ENCODE measurements at regions not wholly inside any gene's neighbourhood (a gene's known extent, or its start where the extent isn't known, plus 50 kb on each side); places are given as distances from the start of the nearest gene placed in this dataset.

DNA sequence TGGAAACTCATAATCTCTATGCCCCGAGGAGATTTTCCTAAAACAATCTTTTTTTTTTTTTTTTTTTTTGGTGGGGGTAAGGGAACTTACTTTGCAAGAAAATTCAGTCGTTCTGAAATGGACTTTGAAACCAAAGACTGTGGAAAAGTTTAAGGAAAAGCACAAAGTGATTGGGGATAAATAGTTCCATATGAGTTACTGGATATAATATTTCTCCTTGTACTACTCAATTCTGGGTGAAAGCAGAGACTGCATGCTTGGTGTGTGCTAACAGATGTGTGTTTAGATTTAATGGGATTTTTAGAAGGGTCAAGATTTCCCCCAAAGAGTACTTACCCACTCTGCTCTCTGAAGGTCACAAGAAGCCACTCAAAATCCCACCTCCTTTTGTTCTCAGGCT, 204.9 kb upstream of the USP24 start:
- no peak for DNase-seq

- DNase-seq, result no peak
Observed at GRCh38 chr1:55418208-55419000, 203.2 kb upstream of the USP24 start.

DNA sequence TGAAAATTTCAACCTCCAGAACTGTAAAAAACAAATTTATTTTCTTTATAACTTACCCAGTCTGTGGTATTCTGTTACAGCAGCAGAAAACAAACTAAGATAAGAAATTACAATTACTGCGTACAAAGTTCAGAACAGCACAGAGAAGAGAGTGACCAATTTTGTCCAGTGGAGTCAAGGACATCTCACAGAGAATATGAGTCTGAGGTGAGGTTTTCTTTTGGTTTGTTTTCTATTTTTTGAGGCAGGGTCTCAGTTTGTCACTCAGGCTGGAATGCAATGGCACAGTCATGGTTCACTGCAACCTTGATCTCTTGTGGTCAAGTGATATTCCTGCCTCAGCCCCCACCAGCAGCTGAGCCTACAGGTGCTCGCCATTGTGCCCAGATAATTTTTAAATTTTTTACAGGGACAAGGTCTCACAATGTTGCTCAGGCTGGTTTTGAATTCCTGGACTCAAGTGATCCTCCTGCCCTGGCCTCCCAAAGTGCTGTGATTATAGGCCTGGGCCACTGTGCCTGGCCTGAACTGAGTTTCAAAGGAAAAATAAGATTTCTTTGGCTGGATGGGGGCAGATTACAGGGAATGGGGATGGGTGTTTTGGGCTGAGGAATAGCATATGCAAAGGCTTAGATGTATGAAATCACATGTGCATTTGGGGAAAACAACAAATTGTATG, 201.1 kb upstream of the USP24 start:
- no peak for DNase-seq

DNA sequence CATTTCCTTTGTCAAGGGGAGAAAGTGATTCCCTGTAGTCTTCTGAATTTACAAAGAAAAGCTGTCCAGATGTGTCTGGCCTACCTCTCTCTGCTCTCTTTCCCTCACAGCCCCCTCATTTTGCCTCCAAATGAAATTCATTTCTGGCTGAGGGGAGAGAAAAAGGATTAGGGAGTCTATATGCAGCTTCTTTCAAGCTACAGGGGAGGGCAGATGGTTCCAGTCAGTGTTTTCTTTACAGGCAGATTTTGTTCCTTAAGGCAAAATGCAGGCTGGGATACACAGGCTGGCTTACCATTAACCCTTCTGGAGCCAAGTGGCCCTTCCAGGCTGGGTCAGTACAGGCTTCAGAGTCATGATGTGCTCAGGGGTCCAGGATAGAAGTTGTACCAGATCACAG, 198.1 kb upstream of the USP24 start:
- no peak for DNase-seq

DNA sequence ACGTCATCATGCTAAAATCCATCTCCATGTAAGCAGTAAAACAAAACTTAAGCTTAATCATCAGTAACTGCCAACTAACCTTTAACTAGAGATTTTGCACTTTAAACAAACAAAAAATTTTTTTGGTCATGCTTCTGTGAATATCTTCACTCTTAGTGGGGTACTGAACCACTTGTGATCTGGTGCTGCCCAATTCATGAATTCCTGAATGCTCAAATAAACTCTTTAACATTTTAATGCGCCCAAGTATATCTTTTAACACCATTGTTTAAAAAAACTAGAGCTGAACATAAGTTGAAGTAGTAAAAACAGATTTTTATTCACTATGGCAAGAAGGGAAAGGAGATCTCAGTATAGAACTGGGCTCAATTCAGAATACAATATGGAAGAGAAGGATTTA, 196.9 kb upstream of the USP24 start:
- DNase-seq, result no peak

DNA sequence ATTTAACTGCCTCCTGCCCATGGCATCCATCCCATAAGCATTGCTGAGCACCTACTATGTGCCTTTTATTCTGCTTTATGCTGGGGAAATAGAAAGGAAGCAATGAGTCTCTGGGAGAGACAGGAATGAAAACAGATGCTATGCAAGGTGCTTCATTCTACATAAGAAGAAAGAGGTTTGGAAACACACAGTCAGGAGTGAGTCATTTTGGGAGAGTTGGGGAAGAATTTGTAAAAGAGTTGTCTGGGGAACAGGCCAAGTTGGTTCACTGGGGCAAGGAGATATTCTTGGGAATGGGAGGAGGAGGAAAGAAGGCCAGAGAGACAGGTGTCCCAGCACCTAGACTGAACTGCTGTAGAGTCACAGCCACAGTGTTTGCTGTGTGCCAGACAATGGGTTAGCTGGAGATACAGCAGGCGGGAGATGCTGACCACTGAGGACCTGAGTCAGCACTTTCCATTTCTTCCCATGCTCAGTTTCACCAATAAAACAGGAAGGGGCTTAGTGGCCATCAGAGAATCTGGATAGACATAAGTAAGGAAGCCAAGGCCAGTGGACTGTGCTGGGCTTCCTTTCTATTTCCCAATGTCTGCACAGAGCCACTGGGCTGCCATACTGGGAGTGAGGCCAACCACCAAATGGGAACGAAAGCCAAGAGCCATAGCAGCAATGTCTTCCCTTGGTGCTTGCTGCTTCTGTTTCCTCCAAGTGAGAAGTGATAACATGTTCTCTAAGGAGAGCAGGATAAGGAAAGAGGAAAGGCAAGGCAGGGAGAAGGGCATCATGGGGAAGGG, 187.7 kb upstream of the USP24 start:
- no peak for DNase-seq

DNA sequence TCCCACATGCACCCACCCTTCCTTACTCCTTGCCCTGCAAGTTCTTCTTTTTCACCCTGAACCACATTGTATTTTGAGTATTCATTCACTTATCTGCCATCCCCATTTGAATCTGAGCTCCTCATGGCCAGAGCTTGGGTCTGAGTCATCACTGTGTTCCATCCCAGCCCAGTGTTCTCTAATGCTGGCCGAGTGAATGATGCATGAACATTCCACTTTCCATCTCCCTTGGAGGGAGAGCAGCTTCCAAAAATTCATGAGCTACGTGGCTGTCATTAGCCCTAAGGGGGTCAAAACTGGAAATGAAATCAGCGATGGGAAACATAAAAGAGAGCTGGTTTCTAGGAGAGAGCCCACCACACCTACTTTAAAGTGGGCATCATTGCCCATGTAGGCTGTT, 187.0 kb upstream of the USP24 start:
- DNase-seq, result no peak

DNA sequence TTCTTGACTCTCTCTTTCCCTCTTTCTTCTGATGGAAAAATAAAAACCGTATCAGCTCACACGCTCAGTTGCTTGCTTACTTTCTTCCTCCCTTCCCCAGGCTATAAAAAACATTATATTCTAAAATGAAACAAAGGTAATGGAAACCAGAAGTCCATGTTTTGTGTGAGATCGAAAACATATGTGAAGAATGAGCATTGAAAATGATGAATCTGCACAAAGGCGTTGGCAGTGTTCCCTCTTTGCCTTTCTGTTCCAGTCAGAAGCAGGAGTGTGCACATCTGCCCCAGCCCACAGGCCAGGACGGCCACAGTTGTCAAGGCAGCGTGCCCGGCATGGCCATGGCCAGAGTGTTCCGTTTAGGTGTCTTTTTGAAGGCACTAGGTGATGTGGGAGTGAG, 185.3 kb upstream of the USP24 start:
- no peak for DNase-seq

- DNase-seq, result no peak
Observed at GRCh38 chr1:55399346-55399745, 184.2 kb upstream of the USP24 start.

DNA sequence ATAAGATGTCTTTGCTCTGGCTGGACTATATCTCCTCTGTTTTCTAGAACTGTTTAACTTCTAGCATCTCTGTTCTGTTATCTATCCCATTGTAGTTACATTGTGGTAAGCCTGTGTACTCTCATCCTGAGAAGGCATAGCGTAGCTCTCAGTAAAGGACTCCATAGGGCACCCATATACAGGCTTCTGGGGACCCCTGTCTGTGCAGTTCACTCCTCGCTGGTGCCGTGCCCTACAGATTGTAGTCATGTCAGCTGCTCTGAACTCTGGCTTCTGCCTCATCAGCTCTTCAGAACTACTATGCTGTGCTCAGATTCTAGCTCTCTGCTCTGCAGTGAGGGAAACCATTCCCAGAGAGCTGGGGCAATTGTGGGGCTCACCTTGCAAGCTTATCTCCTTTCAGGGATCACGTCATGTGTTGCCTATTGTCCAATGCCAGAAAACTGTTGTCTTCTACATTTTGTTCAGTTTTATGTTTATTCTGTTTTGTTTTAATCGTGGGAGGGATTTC, 181.3 kb upstream of the USP24 start:
- DNase-seq, result no peak

DNA sequence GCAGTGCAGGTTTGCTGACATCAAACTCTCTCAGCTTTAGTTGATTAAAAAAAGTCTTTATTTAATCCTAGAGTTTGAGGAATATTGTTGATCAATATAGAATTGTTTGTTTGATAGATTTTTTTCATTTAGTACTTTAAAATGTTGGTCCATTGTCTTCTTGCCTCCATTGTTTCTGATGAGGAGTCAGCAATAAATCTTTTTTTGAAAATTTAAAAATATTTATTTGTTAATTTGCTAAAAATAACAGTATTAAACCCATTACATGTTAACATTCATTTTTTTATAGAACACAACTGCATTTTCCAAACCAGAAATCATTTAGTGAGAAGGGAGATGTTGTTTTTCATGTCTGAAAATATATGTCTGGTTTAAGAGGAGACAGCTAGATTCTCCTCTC, 173.8 kb upstream of the USP24 start:
- DNase-seq, result no peak

GRCh38 chr1:55387145-55387544, 172.0 kb upstream of the USP24 start:
- DNase-seq, result no peak

DNA sequence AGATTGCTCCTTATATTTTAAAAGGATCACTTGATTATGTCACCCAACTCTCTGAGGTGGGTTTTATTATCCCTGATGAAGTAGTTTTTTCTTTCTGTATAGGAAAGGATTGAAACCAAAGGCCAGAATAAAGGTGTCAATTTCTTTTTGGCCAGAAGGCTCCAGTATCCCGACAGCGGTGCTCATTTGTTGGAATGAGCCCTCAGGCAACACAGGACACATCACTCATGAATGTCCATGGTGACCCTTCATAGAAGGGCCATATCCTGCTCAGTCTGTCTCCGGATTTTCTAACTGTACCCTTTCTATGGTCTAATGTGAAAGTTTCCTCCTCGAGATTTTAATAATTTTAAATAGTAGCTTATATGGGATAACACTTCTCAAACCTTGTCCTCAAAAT, 171.3 kb upstream of the USP24 start:
- no peak for DNase-seq

DNA sequence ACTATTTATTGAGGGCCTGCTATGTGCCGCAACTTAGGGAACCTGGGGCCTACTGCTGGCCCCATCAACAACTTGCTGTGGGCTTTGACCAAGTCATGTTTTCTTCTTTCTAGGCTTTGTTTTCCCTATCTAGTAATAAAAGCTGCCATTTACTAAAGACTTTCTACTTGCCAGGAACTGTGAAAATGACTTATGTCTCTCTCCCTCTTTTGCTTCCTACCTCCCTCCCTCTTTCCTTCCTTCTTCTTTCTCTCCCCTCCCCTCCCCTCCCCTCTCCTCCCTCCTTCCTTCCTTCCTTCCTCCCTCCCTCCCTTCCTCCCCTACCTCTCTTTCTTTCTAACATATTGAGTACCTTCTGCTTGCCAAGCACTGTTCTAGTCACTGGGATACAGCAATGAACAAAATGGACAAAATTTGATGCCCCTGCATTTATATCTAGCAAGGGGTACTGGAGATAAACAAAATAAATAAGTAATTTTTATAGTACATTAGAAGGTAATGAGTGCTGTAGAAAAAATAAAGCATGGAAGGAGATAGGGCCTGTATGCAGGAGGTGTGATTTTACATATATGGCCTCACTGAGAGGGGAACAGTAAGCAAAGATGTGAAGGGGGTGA, 170.3 kb upstream of the USP24 start:
- no peak for DNase-seq

DNA sequence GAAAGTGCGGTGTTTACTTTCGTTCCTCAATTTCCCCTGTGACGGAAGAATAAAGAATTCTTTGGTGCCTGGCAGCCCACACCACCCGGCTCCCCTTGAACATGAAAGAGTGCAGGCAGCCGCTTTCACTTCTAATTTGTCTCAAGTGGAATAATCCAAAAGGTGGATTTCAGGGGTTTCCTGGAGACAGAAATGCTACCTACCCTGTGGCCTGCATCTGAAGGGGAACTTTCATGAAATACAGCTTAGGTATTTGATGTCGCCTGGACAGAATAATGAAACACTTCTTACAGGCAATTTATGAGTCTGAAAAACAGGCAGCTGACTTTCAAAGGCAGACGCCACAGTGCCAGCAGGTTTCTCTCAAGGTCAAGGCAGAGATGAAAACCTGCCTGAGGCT, 169.5 kb upstream of the USP24 start:
- no peak for DNase-seq

GRCh38 chr1:55382806-55383305, 167.7 kb upstream of the USP24 start:
- no peak for DNase-seq

DNA sequence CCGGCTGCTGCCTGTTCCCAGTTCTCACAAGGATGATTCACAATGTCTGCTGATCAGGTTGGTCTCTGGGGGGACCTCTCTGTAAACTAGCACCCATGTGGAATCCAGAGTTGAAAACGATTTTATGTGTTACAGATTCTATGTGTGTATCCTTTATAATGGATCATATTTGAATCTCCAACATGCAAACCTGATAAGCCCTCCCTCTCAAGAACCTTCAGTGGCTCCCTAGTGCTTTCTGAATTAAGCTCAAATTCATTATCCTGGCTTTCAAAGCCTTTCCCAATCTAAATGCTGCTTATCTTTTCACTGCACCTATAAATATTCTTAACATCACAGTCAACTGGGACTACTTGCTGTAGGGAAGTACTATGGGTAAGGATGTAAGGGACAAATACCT, 166.8 kb upstream of the USP24 start:
- no peak for DNase-seq

- no peak for DNase-seq
Observed at GRCh38 chr1:55381491-55381890, 166.3 kb upstream of the USP24 start.

DNA sequence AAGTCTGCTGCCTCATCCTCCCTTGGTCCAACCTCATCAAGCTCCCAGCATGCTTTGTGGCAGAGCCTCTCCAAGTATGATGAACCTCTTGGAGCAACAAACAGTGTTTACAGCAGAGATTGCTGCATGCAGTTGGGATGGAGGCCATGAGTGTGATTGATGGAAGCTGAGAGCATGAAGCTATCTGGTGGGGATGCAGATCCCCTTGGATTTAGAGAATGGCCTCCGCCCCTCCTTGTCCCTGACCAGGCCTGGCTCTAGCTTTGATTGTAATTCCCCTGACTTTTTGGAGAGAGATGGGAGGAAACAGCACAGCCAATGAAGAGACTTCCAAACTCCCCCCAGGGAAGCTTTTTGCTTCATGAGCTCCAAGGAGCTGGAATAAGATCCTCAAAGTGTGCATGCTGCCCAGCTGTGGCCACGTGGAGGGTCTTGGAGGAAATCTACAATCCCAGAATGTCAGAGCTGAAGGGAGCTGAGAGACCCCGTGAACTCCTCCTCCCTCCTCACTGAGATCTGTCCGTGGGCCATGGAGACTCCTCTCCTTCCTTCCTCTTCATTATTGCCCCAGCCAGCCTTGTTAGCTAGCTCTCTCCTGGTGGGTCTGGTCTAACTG, 165.3 kb upstream of the USP24 start:
- DNase-seq, result no peak

DNA sequence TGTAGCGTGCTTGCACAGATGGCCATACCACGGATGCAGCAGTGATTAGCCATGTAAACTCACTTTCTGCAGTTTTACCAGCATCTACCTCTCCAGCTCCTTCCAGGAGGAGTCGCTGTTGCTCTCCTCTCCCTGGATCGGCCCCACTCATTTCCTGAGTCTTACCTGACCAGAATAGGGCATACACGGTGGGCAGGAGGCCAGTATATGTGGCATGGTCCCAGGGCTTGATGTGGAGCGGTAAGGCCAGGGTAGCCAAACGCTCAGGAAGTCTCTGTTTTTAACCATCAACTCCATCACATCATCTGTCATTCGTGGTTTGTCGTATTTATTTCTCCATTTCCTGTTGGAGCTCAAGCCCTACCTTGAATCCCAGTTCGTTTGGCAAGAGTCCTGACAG, 163.4 kb upstream of the USP24 start:
- DNase-seq, result no peak

DNA sequence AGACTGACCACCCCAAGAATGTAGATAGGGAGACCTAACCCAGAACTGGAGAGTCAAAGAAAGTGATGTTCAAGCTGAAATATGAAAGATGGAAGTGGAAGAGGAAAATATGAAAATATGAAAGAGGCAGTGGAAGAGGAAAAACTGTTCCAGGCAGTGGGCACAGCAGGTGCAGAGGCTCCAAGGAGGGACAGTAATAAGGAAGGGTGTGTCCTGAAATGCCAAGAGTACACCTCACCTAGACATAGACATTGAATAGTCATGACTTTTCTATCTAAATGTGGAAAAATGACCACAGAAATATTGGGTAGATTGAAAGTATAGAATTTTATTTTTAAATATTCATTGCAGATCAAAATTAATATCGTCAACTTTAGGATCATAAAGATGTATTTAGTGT, 161.7 kb upstream of the USP24 start:
- no peak for DNase-seq

GRCh38 chr1:55375617-55376258, 160.6 kb upstream of the USP24 start:
- DNase-seq, result peak; percentile 61
